HL-60 (cell line): ENCODE measurements at regions not wholly inside any gene's neighbourhood (a gene's known extent, or its start where the extent isn't known, plus 50 kb on each side); places are given as distances from the start of the nearest gene placed in this dataset.

ENCODE experiments used
- POLR2AphosphoS5 ChIP-seq: IDR thresholded peaks from 2 replicates; pipeline ENCODE4 v1.6.1; 2012; ENCODE audit warnings: low read depth
- TF ChIP-seq, protein P1 (sequence below): IDR thresholded peaks from one replicate; pipeline ENCODE4 v1.5.1; 2011; ENCODE audit warnings: low read length, control low read depth, inconsistent platforms; ENCODE audit not compliant: insufficient read depth
- TF ChIP-seq, protein P2 (sequence below): IDR thresholded peaks from 2 replicates; pipeline ENCODE4 v1.6.1; 2012; ENCODE audit warnings: low read depth; ENCODE audit not compliant: insufficient replicate concordance

DNA sequence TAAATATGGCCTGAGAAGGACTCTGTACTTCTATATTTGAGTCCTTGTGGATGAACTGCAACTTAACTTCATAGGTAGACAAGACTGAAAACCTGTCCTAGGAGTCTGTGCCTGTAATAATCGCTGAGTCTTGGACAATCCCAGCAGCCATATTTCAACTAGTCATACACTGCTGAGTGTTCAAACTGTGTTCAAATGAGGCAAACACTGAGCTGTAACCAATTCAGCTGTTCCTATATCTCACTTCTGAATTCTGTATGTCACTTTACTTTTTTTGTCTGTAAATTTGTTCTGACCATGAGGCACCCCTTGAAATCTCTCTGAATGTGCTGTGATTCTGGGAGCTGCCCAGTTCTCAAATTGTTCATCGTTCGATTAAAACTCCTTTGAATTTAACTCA is 72.4 kb downstream of the FOXF2 start:
- TF ChIP-seq, protein P1, sequence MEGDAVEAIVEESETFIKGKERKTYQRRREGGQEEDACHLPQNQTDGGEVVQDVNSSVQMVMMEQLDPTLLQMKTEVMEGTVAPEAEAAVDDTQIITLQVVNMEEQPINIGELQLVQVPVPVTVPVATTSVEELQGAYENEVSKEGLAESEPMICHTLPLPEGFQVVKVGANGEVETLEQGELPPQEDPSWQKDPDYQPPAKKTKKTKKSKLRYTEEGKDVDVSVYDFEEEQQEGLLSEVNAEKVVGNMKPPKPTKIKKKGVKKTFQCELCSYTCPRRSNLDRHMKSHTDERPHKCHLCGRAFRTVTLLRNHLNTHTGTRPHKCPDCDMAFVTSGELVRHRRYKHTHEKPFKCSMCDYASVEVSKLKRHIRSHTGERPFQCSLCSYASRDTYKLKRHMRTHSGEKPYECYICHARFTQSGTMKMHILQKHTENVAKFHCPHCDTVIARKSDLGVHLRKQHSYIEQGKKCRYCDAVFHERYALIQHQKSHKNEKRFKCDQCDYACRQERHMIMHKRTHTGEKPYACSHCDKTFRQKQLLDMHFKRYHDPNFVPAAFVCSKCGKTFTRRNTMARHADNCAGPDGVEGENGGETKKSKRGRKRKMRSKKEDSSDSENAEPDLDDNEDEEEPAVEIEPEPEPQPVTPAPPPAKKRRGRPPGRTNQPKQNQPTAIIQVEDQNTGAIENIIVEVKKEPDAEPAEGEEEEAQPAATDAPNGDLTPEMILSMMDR = no peak
- TF ChIP-seq, protein P2, sequence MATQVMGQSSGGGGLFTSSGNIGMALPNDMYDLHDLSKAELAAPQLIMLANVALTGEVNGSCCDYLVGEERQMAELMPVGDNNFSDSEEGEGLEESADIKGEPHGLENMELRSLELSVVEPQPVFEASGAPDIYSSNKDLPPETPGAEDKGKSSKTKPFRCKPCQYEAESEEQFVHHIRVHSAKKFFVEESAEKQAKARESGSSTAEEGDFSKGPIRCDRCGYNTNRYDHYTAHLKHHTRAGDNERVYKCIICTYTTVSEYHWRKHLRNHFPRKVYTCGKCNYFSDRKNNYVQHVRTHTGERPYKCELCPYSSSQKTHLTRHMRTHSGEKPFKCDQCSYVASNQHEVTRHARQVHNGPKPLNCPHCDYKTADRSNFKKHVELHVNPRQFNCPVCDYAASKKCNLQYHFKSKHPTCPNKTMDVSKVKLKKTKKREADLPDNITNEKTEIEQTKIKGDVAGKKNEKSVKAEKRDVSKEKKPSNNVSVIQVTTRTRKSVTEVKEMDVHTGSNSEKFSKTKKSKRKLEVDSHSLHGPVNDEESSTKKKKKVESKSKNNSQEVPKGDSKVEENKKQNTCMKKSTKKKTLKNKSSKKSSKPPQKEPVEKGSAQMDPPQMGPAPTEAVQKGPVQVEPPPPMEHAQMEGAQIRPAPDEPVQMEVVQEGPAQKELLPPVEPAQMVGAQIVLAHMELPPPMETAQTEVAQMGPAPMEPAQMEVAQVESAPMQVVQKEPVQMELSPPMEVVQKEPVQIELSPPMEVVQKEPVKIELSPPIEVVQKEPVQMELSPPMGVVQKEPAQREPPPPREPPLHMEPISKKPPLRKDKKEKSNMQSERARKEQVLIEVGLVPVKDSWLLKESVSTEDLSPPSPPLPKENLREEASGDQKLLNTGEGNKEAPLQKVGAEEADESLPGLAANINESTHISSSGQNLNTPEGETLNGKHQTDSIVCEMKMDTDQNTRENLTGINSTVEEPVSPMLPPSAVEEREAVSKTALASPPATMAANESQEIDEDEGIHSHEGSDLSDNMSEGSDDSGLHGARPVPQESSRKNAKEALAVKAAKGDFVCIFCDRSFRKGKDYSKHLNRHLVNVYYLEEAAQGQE = no peak
- no peak for TF ChIP-seq POLR2AphosphoS5
